PC-3 (cell line): ENCODE measurements at regions not wholly inside any gene's neighbourhood (a gene's known extent, or its start where the extent isn't known, plus 50 kb on each side); places are given as distances from the start of the nearest gene placed in this dataset.

Source experiments
- ATAC-seq: fragments of 200-7000 bp; cut with Tn5 transposase; 2 replicates; pipeline ENCODE4 v1.9.1; 2020; ENCODE audit warnings: mild to moderate bottlenecking, moderate library complexity
- BruUV-seq: library from RNA; stranded (reverse); fragments of 400-500 nt; replicated peaks from 2 replicates; lab custom pipeline; 2021; lab: Mats Ljungman, UMichigan
- CTCF ChIA-PET: fragments of 300-600 bp; sonication (Branson Sonifier 250); formaldehyde crosslinking; loops from one replicate; lab custom pipeline; 2022; ENCODE audit warnings: antibody characterized with exemption; lab: Charles Lee
- POLR2A ChIA-PET: fragments of 300-600 bp; sonication (Branson Sonifier 250); formaldehyde crosslinking; loops from one replicate; lab custom pipeline; 2022; ENCODE audit warnings: antibody characterized with exemption; ENCODE audit not compliant: unreplicated experiment; lab: Charles Lee
- DNase-seq: peaks from one replicate; pipeline ENCODE4 v3.0.0-alpha.2; 2015
- H2AFZ ChIP-seq: fragments of 300-600 bp; sonication (generic); 2 replicates; pipeline ENCODE4 v1.6.0; 2016; ENCODE audit warnings: antibody characterized with exemption, low read length
- H3F3A ChIP-seq: fragments of 300-600 bp; sonication (generic); one replicate; pipeline ENCODE4 v1.6.0; 2017; ENCODE audit warnings: antibody characterized with exemption, low read length, control low read depth, mild to moderate bottlenecking; ENCODE audit not compliant: unreplicated experiment
- H3K27ac ChIP-seq: fragments of 300-600 bp; sonication (generic); 2 replicates; pipeline ENCODE4 v1.5.1; 2016; ENCODE audit warnings: mild to moderate bottlenecking, low read length
- H3K27me3 ChIP-seq: fragments of 300-600 bp; sonication (generic); 2 replicates; pipeline ENCODE4 v1.6.1; 2016; ENCODE audit warnings: low read length, mixed read lengths
- H3K36me3 ChIP-seq: fragments of 300-600 bp; sonication (generic); 2 replicates; pipeline ENCODE4 v1.6.1; 2016; ENCODE audit warnings: low read depth, mixed run types, low read length, mixed read lengths
- H3K4me1 ChIP-seq: fragments of 300-600 bp; sonication (generic); 2 replicates; pipeline ENCODE4 v1.5.1; 2016; ENCODE audit warnings: low read length; ENCODE audit not compliant: insufficient read depth
- H3K4me2 ChIP-seq: fragments of 300-600 bp; sonication (generic); 2 replicates; pipeline ENCODE4 v1.6.0; 2016; ENCODE audit warnings: low read length
- H3K4me3 ChIP-seq: fragments of 300-600 bp; sonication (generic); 2 replicates; pipeline ENCODE4 v1.5.1; 2016; ENCODE audit warnings: mild to moderate bottlenecking, low read length, mixed read lengths
- H3K79me2 ChIP-seq: fragments of 300-600 bp; sonication (generic); 2 replicates; pipeline ENCODE4 v1.6.1; 2017; ENCODE audit warnings: low read length, mixed read lengths
- H3K9ac ChIP-seq: fragments of 300-600 bp; sonication (generic); 2 replicates; pipeline ENCODE4 v1.6.0; 2016; ENCODE audit warnings: mild to moderate bottlenecking, low read length
- H3K9me2 ChIP-seq: fragments of 300-600 bp; sonication (generic); replicated peaks from 2 replicates; pipeline ENCODE4 v1.6.1; 2016; ENCODE audit warnings: mixed run types, low read length, mixed read lengths
- H3K9me3 ChIP-seq: fragments of 300-600 bp; sonication (generic); 2 replicates; pipeline ENCODE4 v1.6.1; 2016; ENCODE audit warnings: low read length, mixed read lengths
- H4K20me1 ChIP-seq: fragments of 300-600 bp; sonication (generic); 2 replicates; pipeline ENCODE4 v1.6.1; 2016; ENCODE audit warnings: low read length, mixed read lengths
- CTCF ChIP-seq: fragments of 300-600 bp; sonication (generic); conservative IDR thresholded peaks from 2 replicates; pipeline ENCODE4 v1.5.1; 2017; ENCODE audit warnings: antibody characterized with exemption, low read depth, mild to moderate bottlenecking, low read length
- EZH2 ChIP-seq: fragments of 300-600 bp; sonication (generic); IDR thresholded peaks from one replicate; pipeline ENCODE4 v1.6.1; 2017; ENCODE audit warnings: antibody characterized with exemption, mild to moderate bottlenecking, low read length; ENCODE audit not compliant: unreplicated experiment
- EZH2phosphoT487 ChIP-seq: fragments of 300-600 bp; sonication (generic); IDR thresholded peaks from 2 replicates; pipeline ENCODE4 v1.6.1; 2018; ENCODE audit warnings: mild to moderate bottlenecking, antibody characterized with exemption, low read length, borderline replicate concordance
- intact Hi-C: fragments of 100-400 bp; cut with micrococcal nuclease; formaldehyde crosslinking; loops from 2 replicates; pipeline ENCODE4 v1.9.0; 2023

GRCh38 chr18:78630981-78631510, 348.6 kb upstream of the SALL3 start:
- no TSS peak for BruUV-seq
- Histone ChIP-seq H3K9me3 (no peaks in the 10 kb centered on the region), H3K9ac (no peak overlapping the region), H3K9me2 (no peaks in the 10 kb centered on the region), H3F3A (no peaks in the 10 kb centered on the region), H4K20me1 (no peaks in the 10 kb centered on the region), H3K79me2 (no peaks in the 10 kb centered on the region), H3K4me1 (no peaks in the 10 kb centered on the region), H2AFZ (no peak overlapping the region), H3K27ac (no peak overlapping the region), H3K27me3 (peaks cover 15% of the 10 kb centered on the region; the same call in 1 of the 2 replicates), H3K36me3 (no peaks in the 10 kb centered on the region), H3K4me3 (no peak overlapping the region), H3K4me2 (no peak overlapping the region)
- intact Hi-C loops, result no loop called here
- CTCF ChIA-PET, result no interaction called here
- POLR2A ChIA-PET, result no interaction called here
- DNase-seq (no peak), ATAC-seq (no peak)
- TF ChIP-seq EZH2, result no peak
- TF ChIP-seq EZH2phosphoT487, result no peak
- no peak for TF ChIP-seq CTCF

DNA sequence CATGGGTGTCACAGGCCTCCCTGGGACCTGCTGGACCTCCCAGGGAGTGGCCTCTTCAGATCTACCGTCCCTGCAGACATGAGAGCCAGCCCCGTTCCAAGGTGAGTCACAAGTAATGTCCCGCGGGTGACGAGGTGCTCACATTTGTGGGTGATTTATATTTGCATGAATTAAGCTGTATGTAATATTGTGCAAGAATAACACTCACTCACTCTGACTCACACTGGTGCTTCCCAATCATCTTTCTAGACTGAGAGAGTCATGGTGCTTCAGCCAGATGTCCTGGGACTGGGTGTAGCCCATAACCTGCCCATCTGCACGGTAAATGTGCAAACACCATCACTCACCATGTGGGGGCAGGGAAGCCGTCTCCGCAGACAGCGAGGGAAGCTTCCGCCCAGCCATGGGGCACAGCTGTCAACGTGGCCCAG, 347.5 kb upstream of the SALL3 start:
- ATAC-seq, result no peak
- Histone ChIP-seq H4K20me1 (no peaks in the 10 kb centered on the region), H2AFZ (no peak overlapping the region), H3K79me2 (no peaks in the 10 kb centered on the region), H3K4me2 (no peak overlapping the region), H3K36me3 (no peaks in the 10 kb centered on the region), H3K9me2 (no peaks in the 10 kb centered on the region), H3K4me3 (no peak overlapping the region), H3K9me3 (no peaks in the 10 kb centered on the region), H3F3A (no peaks in the 10 kb centered on the region), H3K27me3 (peaks cover 7% of the 10 kb centered on the region; the same call in 1 of the 2 replicates), H3K27ac (no peak overlapping the region), H3K9ac (no peak overlapping the region), H3K4me1 (no peaks in the 10 kb centered on the region)
- intact Hi-C loops, result no loop called here
- ChIA-PET POLR2A (no interaction called here), CTCF (no interaction called here)
- no TSS peak for BruUV-seq
- DNase-seq, result peak; percentile 25
- no peak for TF ChIP-seq EZH2
- no peak for TF ChIP-seq EZH2phosphoT487
- TF ChIP-seq CTCF, result no peak

GRCh38 chr18:78634061-78634696, 345.4 kb upstream of the SALL3 start:
- H3K4me3 ChIP-seq, result no peak overlapping the region
- H3K9me3 ChIP-seq, result no peaks in the 10 kb centered on the region
- ATAC-seq, result no peak

More at GRCh38 chr18:78634061-78634696, 345.4 kb upstream of the SALL3 start:
- ChIA-PET CTCF (no interaction called here), POLR2A (no interaction called here)
- Histone ChIP-seq H3K4me1 (no peaks in the 10 kb centered on the region), H3K27me3 (no peaks in the 10 kb centered on the region), H2AFZ (no peak overlapping the region), H3K9me2 (no peaks in the 10 kb centered on the region), H4K20me1 (no peaks in the 10 kb centered on the region), H3K79me2 (no peaks in the 10 kb centered on the region), H3K9ac (no peak overlapping the region), H3K27ac (no peak overlapping the region), H3K4me2 (no peak overlapping the region), H3K36me3 (no peaks in the 10 kb centered on the region), H3F3A (no peaks in the 10 kb centered on the region)
- no peak for TF ChIP-seq EZH2phosphoT487
- no peak for TF ChIP-seq EZH2
- no peak for TF ChIP-seq CTCF
- no TSS peak for BruUV-seq
- DNase-seq, result no peak
- intact Hi-C loops, result no loop called here
